GM23338 (cell line): ENCODE measurements at regions not wholly inside any gene's neighbourhood (a gene's known extent, or its start where the extent isn't known, plus 50 kb on each side); places are given as distances from the start of the nearest gene placed in this dataset.

ENCODE experiments used
- CREB1 ChIP-seq: fragments of 250-450 bp; sonication (Bioruptor Pico); IDR thresholded peaks from 2 replicates; pipeline ENCODE4 v1.5.0; 2020; ENCODE audit warnings: low read depth, mild to moderate bottlenecking, moderate library complexity
- CTCF ChIP-seq, 2 experiments: fragments of 200-600 bp in 1 of 2; sonication (generic) in 1 of 2; conservative IDR thresholded peaks; 2 replicates each; pipeline versions ENCODE4 v1.5.1 to v1.6.1; 2016 to 2017; ENCODE audit warnings: antibody characterized with exemption in 2 of 2, low read depth in 2 of 2, mild to moderate bottlenecking in 2 of 2, moderate library complexity in 1 of 2
- EZH2 ChIP-seq: fragments of 200-600 bp; sonication (generic); IDR thresholded peaks from one replicate; pipeline ENCODE4 v1.8.0; 2017; ENCODE audit warnings: antibody characterized with exemption, mild to moderate bottlenecking, low read depth; ENCODE audit not compliant: unreplicated experiment
- EZH2phosphoT487 ChIP-seq: fragments of 200-600 bp; sonication (generic); IDR thresholded peaks from one replicate; pipeline ENCODE4 v1.8.1; 2018; ENCODE audit warnings: antibody characterized with exemption; ENCODE audit not compliant: unreplicated experiment
- POLR2AphosphoS5 ChIP-seq: IDR thresholded peaks from 2 replicates; pipeline ENCODE4 v1.6.1; 2016; ENCODE audit warnings: antibody characterized with exemption, low read depth
- REST ChIP-seq: IDR thresholded peaks from one replicate; pipeline ENCODE4 v1.6.1; 2018; ENCODE audit warnings: antibody characterized with exemption; ENCODE audit not compliant: unreplicated experiment
- STAT1 ChIP-seq: IDR thresholded peaks from one replicate; pipeline ENCODE4 v1.6.1; 2016; ENCODE audit warnings: antibody characterized with exemption; ENCODE audit not compliant: unreplicated experiment

GRCh38 chr9:92196400-92196799 is 81.2 kb upstream of the SPTLC1 start:
- TF ChIP-seq CTCF (conservative IDR thresholded peaks at IDR 0.05; ENCODE audit: low read depth in 2 of 2) = no peak
- no peak for TF ChIP-seq POLR2AphosphoS5
- no peak for TF ChIP-seq EZH2
- no peak for TF ChIP-seq EZH2phosphoT487
- TF ChIP-seq REST = no peak
- no peak for TF ChIP-seq STAT1
- no peak for TF ChIP-seq CREB1 (CRISPR knock-in tag)
